Epithelial cell of esophagus (primary cell): ENCODE measurements at regions not wholly inside any gene's neighbourhood (a gene's known extent, or its start where the extent isn't known, plus 50 kb on each side); places are given as distances from the start of the nearest gene placed in this dataset.
"Not testable (repeated sequence)": the region's sequence is repeated elsewhere in the genome, so short reads cannot be mapped to it uniquely, and the experiment has no call there.

Experiments used
- DNase-seq: peaks from one replicate; pipeline ENCODE4 v3.0.0; 2010; ENCODE audit warnings: low read depth
- H3K4me3 ChIP-seq: 2 replicates; pipeline ENCODE4 v1.5.1; 2011; ENCODE audit warnings: mild to moderate bottlenecking, low read length, control low read depth
- CTCF ChIP-seq: IDR thresholded peaks from 2 replicates; pipeline ENCODE4 v1.5.1; 2011; ENCODE audit warnings: low read depth, mild to moderate bottlenecking, low read length, control low read depth, inconsistent platforms; ENCODE audit not compliant: insufficient read depth; ENCODE audit errors: missing control alignments

GRCh38 chr4:14403132-14403531 is 599.1 kb upstream of the CPEB2 start:
- no peak overlapping the region for H3K4me3 ChIP-seq
- TF ChIP-seq CTCF, result no peak
- no peak for DNase-seq

- no peak for TF ChIP-seq CTCF
- no peak overlapping the region for H3K4me3 ChIP-seq
- DNase-seq, result no peak
These were observed 597.6 kb upstream of the CPEB2 start for GRCh38 chr4:14404730-14405129.

- no peak for DNase-seq
- TF ChIP-seq CTCF, result no peak
- no peak overlapping the region for H3K4me3 ChIP-seq
These were observed 591.8 kb upstream of the CPEB2 start for GRCh38 chr4:14410516-14410915.

GRCh38 chr4:14415146-14415545 is 587.1 kb upstream of the CPEB2 start:
- TF ChIP-seq CTCF, result no peak
- peak; percentile 50 for DNase-seq
- H3K4me3 ChIP-seq, result no peak overlapping the region

GRCh38 chr4:14419516-14419915 is 582.8 kb upstream of the CPEB2 start:
- no peak overlapping the region for H3K4me3 ChIP-seq
- no peak for DNase-seq
- no peak for TF ChIP-seq CTCF

GRCh38 chr4:14426297-14426696 is 576.0 kb upstream of the CPEB2 start:
- not testable (repeated sequence) for DNase-seq, H3K4me3 ChIP-seq

GRCh38 chr4:14428125-14428524 is 574.2 kb upstream of the CPEB2 start:
- H3K4me3 ChIP-seq, result no peak overlapping the region
- peak; percentile 80 for DNase-seq
- peak; percentile 44 for TF ChIP-seq CTCF
